Memory B cell (primary cell): ENCODE measurements at regions not wholly inside any gene's neighbourhood (a gene's known extent, or its start where the extent isn't known, plus 50 kb on each side); places are given as distances from the start of the nearest gene placed in this dataset.

Source experiments
- ATAC-seq: fragments of 150-1000 bp; cut with Tn5 transposase; 2 replicates; pipeline ENCODE4 v1.10.0; 2021; ENCODE audit warnings: low read depth, mild to moderate bottlenecking, moderate library complexity
- DNase-seq, 2 donors: peaks; one replicate each; pipeline ENCODE4 v3.0.0; 2022; ENCODE audit warnings: low spot score in 2 of 2
- H3K27ac Mint-ChIP-seq: one replicate; pipeline ENCODE4 v1.8.0; 2022; ENCODE audit warnings: mild to moderate bottlenecking, moderate library complexity, mixed read lengths
- H3K27me3 Mint-ChIP-seq: one replicate; pipeline ENCODE4 v1.8.0; 2022; ENCODE audit warnings: mixed read lengths
- H3K36me3 Mint-ChIP-seq: one replicate; pipeline ENCODE4 v1.8.0; 2022; ENCODE audit warnings: mild to moderate bottlenecking, mixed read lengths
- H3K4me1 Mint-ChIP-seq: one replicate; pipeline ENCODE4 v1.8.0; 2022; ENCODE audit warnings: mixed read lengths
- H3K4me3 Mint-ChIP-seq: one replicate; pipeline ENCODE4 v1.8.0; 2022; ENCODE audit warnings: mild to moderate bottlenecking, moderate library complexity, mixed read lengths
- H3K9me3 Mint-ChIP-seq: one replicate; pipeline ENCODE4 v1.8.0; 2022; ENCODE audit warnings: mixed read lengths

GRCh38 chr13:84844473-84844872 is 954.7 kb downstream of the SLITRK6 start:
- no peak for ATAC-seq
- H3K27ac Mint-ChIP-seq: no peak overlapping the region
- H3K9me3 Mint-ChIP-seq: peaks cover 7% of the 10 kb centered on the region
- H3K36me3 Mint-ChIP-seq: no peaks in the 10 kb centered on the region
- H3K4me3 Mint-ChIP-seq: no peak overlapping the region
- H3K4me1 Mint-ChIP-seq: no peaks in the 10 kb centered on the region
- no peaks in the 10 kb centered on the region for H3K27me3 Mint-ChIP-seq
- no peak for DNase-seq

- H3K27me3 Mint-ChIP-seq: no peaks in the 10 kb centered on the region
- DNase-seq (no peak), ATAC-seq (no peak)
- peaks cover 4% of the 10 kb centered on the region for H3K9me3 Mint-ChIP-seq
- no peak overlapping the region for H3K27ac Mint-ChIP-seq
- no peaks in the 10 kb centered on the region for H3K4me1 Mint-ChIP-seq
- no peaks in the 10 kb centered on the region for H3K36me3 Mint-ChIP-seq
- H3K4me3 Mint-ChIP-seq: no peak overlapping the region
These were observed 955.9 kb downstream of the SLITRK6 start for GRCh38 chr13:84843368-84843767.

GRCh38 chr13:84834201-84834600 is 951.9 kb upstream of the SLITRK1 start:
- Mint-ChIP-seq H3K27me3 (no peaks in the 10 kb centered on the region), H3K4me1 (no peaks in the 10 kb centered on the region), H3K36me3 (no peaks in the 10 kb centered on the region), H3K4me3 (no peak overlapping the region), H3K27ac (no peak overlapping the region), H3K9me3 (peaks cover 1% of the 10 kb centered on the region)
- ATAC-seq: no peak
- DNase-seq: no peak

- no peak overlapping the region for H3K27ac Mint-ChIP-seq
- peaks cover 1% of the 10 kb centered on the region for H3K9me3 Mint-ChIP-seq
- H3K36me3 Mint-ChIP-seq: no peaks in the 10 kb centered on the region
- H3K4me3 Mint-ChIP-seq: no peak overlapping the region
- H3K27me3 Mint-ChIP-seq: no peaks in the 10 kb centered on the region
- no peaks in the 10 kb centered on the region for H3K4me1 Mint-ChIP-seq
- ATAC-seq: no peak
- DNase-seq: no peak
These were observed 949.7 kb upstream of the SLITRK1 start for GRCh38 chr13:84831666-84832657.

GRCh38 chr13:84823528-84823927 is 941.3 kb upstream of the SLITRK1 start:
- ATAC-seq: no peak
- no peaks in the 10 kb centered on the region for H3K36me3 Mint-ChIP-seq
- no peak overlapping the region for H3K4me3 Mint-ChIP-seq
- no peaks in the 10 kb centered on the region for H3K27me3 Mint-ChIP-seq
- no peak for DNase-seq
- peaks cover 2% of the 10 kb centered on the region for H3K9me3 Mint-ChIP-seq
- H3K4me1 Mint-ChIP-seq: no peaks in the 10 kb centered on the region
- H3K27ac Mint-ChIP-seq: no peak overlapping the region

DNA sequence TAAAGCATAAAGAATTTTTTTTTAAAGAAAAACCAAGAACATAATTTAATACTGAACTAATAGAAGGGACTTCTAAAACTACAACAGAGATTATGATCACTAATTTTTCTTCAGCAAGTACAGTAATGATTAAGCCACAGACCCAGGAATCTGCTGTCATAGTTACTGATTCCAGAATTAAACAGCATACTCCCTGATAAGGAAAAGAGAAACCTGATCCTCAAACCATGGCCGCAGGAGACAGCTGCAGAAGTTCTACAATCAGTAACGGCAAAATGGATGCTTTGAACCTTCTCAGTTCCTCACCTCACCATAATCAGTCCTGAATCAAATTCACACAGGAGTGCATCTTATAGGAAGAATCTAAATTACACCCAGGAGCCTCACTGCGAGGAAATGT is 939.0 kb upstream of the SLITRK1 start:
- Mint-ChIP-seq H3K36me3 (no peaks in the 10 kb centered on the region), H3K27me3 (no peaks in the 10 kb centered on the region)
- ATAC-seq: no peak

GRCh38 chr13:84816567-84817105 is 934.4 kb upstream of the SLITRK1 start:
- peaks cover 5% of the 10 kb centered on the region for H3K9me3 Mint-ChIP-seq
- ATAC-seq: no peak

More for the DNA sequence above, 939.0 kb upstream of the SLITRK1 start:
- no peak overlapping the region for H3K4me3 Mint-ChIP-seq
- H3K27ac Mint-ChIP-seq: no peak overlapping the region
- no peaks in the 10 kb centered on the region for H3K4me1 Mint-ChIP-seq
- no peak for DNase-seq
- H3K9me3 Mint-ChIP-seq: peaks cover 7% of the 10 kb centered on the region

DNA sequence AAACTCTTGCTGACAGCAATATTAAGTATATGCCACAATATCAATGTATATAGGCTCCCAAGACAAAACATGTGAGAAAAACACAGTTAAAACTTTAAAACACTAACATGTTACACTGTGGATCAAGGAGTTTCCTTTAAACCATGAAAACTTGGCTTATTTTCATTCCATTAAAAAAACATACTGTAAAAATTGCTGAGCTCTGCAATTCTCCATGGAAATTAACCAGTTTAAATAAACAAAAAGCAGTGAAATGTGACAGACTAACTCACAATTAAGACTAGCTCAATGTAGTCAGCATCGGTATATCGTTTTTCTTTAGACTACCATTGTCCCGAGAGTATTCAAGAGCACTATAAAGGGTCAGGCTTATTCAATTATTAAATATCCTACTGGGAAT is 930.5 kb upstream of the SLITRK1 start:
- Mint-ChIP-seq H3K9me3 (peaks cover 6% of the 10 kb centered on the region), H3K27me3 (no peaks in the 10 kb centered on the region), H3K4me3 (no peak overlapping the region), H3K27ac (no peak overlapping the region), H3K36me3 (no peaks in the 10 kb centered on the region), H3K4me1 (no peaks in the 10 kb centered on the region)
- DNase-seq: no peak
- ATAC-seq: no peak

More at GRCh38 chr13:84816567-84817105, 934.4 kb upstream of the SLITRK1 start:
- no peak for DNase-seq
- no peak overlapping the region for H3K27ac Mint-ChIP-seq
- H3K4me3 Mint-ChIP-seq: no peak overlapping the region
- H3K36me3 Mint-ChIP-seq: no peaks in the 10 kb centered on the region
- H3K4me1 Mint-ChIP-seq: no peaks in the 10 kb centered on the region
- H3K27me3 Mint-ChIP-seq: no peaks in the 10 kb centered on the region

DNA sequence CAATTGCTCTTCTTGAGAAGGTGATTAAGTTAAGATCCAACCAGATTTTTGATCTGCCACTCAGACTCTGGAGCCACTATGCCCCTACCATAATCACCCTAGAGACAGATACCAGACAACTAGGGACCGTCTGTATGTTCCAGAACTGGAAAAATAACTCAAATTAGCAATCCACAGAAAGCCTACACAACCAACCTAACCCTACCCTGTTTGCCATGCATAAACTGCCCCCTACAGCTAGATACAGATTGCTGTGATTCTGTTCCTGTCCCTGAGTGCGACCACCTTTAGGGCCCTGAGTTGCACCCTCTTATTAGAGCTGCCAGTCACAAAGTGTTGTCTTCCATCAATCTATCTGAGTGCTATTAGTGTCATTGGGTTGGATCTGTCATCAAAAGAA is 929.8 kb upstream of the SLITRK1 start:
- ATAC-seq: no peak
- Mint-ChIP-seq H3K4me1 (no peaks in the 10 kb centered on the region), H3K4me3 (no peak overlapping the region), H3K36me3 (no peaks in the 10 kb centered on the region), H3K27me3 (no peaks in the 10 kb centered on the region), H3K9me3 (peaks cover 6% of the 10 kb centered on the region), H3K27ac (no peak overlapping the region)
- DNase-seq: no peak

- Mint-ChIP-seq H3K36me3 (no peaks in the 10 kb centered on the region), H3K27me3 (no peaks in the 10 kb centered on the region), H3K9me3 (peaks cover 1% of the 10 kb centered on the region), H3K4me1 (no peaks in the 10 kb centered on the region), H3K4me3 (no peak overlapping the region), H3K27ac (no peak overlapping the region)
- DNase-seq: no peak
- no peak for ATAC-seq
These were observed 928.5 kb upstream of the SLITRK1 start for GRCh38 chr13:84810781-84811180.

- no peaks in the 10 kb centered on the region for H3K4me1 Mint-ChIP-seq
- no peaks in the 10 kb centered on the region for H3K36me3 Mint-ChIP-seq
- no peak for DNase-seq
- no peak overlapping the region for H3K4me3 Mint-ChIP-seq
- peaks cover 3% of the 10 kb centered on the region for H3K9me3 Mint-ChIP-seq
- ATAC-seq: no peak
- no peaks in the 10 kb centered on the region for H3K27me3 Mint-ChIP-seq
- H3K27ac Mint-ChIP-seq: no peak overlapping the region
These were observed 919.8 kb upstream of the SLITRK1 start for GRCh38 chr13:84802073-84802472.

DNA sequence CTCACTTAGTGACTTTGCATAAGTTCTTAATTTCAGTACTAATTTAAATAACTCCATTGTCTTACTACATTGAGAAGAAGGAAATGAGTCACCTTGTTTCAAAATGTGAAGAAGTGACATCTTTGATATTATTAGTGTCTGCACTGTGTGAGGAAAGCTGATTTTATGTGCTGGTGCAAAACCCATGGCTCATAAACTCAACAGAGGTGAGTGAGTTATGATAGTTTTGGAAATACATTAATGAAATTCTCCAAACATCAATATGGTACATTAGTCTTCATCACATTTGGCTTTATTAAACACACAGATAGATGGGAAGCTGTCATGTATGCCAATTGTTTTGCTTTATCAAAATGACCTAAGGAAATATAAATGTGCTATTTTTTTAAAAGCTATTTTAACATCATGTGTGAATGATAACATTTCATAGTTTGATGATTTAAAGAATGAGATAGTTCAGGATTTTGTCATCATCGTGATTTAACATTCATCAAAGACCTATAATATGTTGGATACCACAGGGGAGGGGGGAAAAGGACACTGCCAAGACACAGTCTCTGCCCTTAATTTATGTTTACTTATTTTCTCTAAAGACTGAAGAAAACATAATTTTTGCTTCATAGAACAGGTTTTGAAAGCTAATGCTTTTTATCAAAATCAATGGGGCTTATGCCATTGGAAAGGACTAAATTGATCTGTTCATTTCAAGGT is 902.3 kb upstream of the SLITRK1 start:
- ATAC-seq: no peak
- Mint-ChIP-seq H3K36me3 (no peaks in the 10 kb centered on the region), H3K4me3 (no peak overlapping the region), H3K9me3 (peaks cover 11% of the 10 kb centered on the region), H3K27me3 (no peaks in the 10 kb centered on the region), H3K27ac (no peak overlapping the region), H3K4me1 (no peaks in the 10 kb centered on the region)
- DNase-seq: no peak

DNA sequence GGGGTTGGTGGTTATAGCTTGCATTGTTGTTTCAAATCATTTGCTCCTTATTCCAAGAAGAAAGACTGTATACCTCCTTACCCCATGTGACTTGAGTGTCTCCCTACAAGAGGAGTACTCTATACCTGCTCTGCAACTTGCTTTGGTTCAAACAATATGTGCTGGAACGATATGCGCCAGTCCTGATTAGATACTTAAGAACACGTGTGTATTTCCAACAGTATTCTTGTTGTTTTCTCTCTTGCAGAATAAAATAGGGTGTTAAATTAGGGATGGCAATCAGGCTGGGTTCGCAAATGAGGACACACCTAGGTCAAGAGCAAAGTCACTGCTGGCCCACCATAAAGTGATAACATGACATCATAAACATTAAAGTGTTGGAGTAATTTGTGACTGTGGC is 895.0 kb upstream of the SLITRK1 start:
- ATAC-seq (no peak), DNase-seq (no peak)
- no peaks in the 10 kb centered on the region for H3K27me3 Mint-ChIP-seq
- no peaks in the 10 kb centered on the region for H3K36me3 Mint-ChIP-seq
- H3K4me3 Mint-ChIP-seq: no peak overlapping the region
- H3K27ac Mint-ChIP-seq: no peak overlapping the region
- H3K9me3 Mint-ChIP-seq: peaks cover 11% of the 10 kb centered on the region
- H3K4me1 Mint-ChIP-seq: no peaks in the 10 kb centered on the region

- Mint-ChIP-seq H3K27ac (no peak overlapping the region), H3K4me1 (no peaks in the 10 kb centered on the region), H3K9me3 (peaks cover 8% of the 10 kb centered on the region), H3K27me3 (no peaks in the 10 kb centered on the region), H3K36me3 (no peaks in the 10 kb centered on the region), H3K4me3 (no peak overlapping the region)
- DNase-seq (no peak), ATAC-seq (no peak)
These were observed 894.3 kb upstream of the SLITRK1 start for GRCh38 chr13:84776593-84776992.
